Medulla oblongata (tissue), 1 donor: ENCODE measurements at regions not wholly inside any gene's neighbourhood (a gene's known extent, or its start where the extent isn't known, plus 50 kb on each side); places are given as distances from the start of the nearest gene placed in this dataset.
"Not testable (repeated sequence)": the region's sequence is repeated elsewhere in the genome, so short reads cannot be mapped to it uniquely, and the experiment has no call there.

Experiments used
- DNase-seq: peaks from one replicate; pipeline ENCODE4 v3.0.0-alpha.2; 2015; ENCODE audit errors: extremely low spot score

- DNase-seq: not testable (repeated sequence)
Measured at GRCh38 chr6:92952111-92952510, 467.2 kb downstream of the EPHA7 start.

- no peak for DNase-seq
Measured at GRCh38 chr6:92945799-92946198, 473.6 kb downstream of the EPHA7 start.

GRCh38 chr6:92944132-92944531 lies 475.2 kb downstream of the EPHA7 start:
- no peak for DNase-seq

DNA sequence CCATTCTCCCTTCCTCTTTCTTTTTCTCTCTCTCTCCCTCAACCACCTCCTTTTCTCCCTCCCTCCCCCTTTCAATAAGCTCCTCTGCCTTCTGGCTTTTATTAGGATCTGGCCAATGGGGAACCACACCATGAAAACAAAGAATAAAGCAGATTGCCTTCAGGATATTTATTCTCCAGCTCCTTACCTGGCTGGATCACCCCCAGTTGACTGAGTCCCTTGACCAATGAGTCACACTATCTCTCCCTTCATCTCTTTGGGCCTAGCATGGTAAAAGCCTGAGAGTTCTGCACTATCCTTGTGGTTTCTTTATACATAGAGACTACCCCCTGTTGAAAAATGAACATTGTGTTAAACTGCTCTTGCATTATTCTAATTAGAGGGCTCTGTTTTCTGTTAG lies 476.8 kb downstream of the EPHA7 start:
- no peak for DNase-seq

DNA sequence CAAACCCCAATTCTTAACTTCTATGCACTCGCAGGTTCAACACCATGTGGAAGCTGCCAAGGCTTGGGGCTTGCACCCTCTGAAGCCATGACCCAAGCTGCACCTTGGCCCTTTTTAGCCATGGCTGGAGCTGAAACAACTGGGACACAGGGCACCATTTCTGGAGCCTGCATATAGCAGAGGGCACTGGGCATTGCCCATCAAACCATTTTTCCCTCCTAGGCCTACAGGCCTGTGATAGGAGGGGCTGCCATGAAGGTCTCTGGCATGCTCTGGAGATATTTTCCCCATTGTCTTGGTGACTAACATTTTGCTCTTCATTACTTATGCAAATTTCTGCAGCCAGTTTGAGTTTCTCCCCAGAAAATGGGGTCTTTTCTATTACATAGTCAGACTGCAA lies 484.7 kb downstream of the EPHA7 start:
- no peak for DNase-seq

DNA sequence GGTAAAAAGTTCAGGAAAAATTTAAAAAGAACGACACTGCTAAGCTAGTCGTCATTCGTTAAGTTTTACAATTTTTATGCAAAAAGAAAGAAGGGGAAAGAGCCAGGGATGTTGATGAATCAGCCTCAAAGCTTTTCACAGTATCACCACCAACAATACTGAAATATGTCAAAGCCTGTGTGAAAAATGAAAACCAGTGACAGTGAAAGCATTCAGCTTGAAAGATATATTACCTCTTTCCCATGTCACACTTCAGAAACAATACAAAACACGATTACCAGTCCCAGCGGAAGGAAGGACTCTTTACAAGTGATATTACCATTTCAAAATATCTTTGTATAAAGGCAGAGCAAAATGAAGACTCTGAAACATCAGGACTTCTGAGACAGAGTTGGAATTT lies 489.2 kb downstream of the EPHA7 start:
- no peak for DNase-seq

GRCh38 chr6:92922216-92922806 lies 497.0 kb downstream of the EPHA7 start:
- DNase-seq: no peak

- no peak for DNase-seq
Measured at GRCh38 chr6:92915466-92915865, 503.9 kb downstream of the EPHA7 start.

DNA sequence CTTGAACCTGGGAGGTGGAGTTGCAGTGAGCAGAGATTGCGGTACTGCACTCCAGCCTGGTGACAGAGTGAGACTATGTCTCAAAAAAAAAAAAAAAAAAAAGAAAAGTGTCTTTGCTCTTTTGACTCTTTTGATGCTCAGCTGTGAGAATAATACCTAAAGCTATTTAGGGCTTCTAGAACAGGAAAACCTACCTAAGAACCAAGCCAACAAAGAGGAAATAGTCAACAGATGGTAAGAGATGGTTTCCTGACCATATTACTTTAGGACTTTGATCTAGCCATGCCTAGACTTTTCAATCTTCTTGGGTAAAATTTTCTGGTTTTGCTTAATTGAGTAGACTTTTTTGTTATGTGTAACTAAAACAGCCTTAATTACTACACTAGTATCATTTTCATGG lies 508.1 kb downstream of the EPHA7 start:
- no peak for DNase-seq

DNA sequence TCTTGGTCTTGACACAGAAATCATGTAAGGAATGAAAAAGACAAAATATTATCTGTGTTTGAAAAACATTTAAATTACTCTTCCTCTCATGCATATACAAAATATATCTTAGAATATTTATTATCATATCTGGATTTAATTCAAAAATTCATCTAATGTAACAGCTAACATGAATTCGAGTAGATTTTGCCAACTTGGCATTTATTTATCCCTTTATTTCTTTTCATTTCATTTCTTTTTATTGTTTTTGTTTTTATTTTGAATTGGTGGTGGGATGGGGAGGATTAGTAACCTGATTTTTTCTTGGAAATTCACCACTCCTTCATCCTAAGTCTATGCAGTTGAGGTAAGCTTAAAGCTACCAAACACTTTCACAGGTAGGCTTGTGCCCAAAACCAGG lies 508.7 kb downstream of the EPHA7 start:
- DNase-seq: no peak

DNA sequence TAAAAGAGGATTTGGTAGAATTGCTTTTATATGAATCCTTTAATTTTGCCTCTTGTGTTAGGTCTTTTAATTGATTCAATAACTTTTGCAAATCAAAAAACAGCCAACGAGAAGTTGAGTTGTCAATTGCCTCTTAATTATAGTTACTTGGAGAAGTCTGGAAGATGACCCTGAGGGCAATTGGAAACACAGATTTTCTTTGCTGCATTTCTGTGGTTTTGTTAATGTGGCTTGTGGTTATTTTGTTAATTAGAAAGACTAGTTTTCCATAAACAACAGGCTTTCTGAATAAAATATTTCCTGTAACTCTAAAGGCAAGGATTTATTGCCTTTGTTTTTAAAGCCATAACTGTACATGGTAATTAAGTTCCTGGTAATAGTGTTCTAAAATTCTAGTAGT lies 513.0 kb downstream of the EPHA7 start:
- no peak for DNase-seq

DNA sequence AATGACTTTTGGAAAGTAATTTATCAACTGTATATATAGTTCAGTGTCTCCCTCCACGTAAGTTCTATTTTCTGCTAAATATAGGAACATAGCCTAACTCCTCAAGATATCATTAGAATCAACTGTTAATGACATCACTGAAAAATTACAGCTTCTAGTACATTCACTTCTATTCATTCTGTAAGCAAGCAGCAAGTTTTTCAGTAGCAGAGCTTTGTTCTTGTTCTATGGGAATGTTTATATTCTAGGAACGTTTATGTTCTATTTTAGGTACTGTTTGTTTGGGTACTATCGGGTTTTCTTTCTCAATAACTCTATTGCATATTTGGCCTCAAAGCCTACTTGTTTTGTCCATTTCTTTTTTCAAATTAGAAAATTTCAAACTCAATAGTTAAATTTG lies 525.6 kb downstream of the EPHA7 start:
- DNase-seq: no peak

DNA sequence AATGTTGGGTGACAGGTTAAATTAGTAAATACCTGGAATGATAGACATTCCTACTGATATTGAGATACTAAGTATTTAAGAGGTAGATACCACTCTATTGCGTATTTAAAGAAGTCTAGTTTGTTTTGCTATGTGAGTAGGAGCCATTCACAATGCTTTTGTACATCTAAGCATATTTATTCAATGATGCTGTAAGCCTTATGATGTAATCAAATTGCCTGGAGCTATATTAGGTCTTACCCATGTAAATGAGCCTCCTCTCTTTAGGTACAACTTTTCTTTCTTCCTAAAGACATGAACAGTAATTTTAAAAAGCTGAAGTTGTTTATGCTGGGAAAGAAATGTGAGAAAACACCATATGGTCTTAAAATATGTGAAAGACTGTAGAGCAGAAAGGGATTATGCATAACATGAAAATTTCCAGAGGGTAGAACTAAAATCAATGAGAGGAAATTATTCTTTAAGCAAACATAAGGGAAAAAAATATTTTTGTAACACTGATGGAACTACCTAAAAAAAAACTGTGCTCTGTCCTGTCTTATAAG lies 526.7 kb downstream of the EPHA7 start:
- DNase-seq: no peak

GRCh38 chr6:92888316-92888715 lies 531.0 kb downstream of the EPHA7 start:
- no peak for DNase-seq

- no peak for DNase-seq
Measured at GRCh38 chr6:92887871-92888270, 531.5 kb downstream of the EPHA7 start.

- DNase-seq: no peak
Measured at GRCh38 chr6:92879526-92879925, 539.8 kb downstream of the EPHA7 start.

- DNase-seq: no peak
Measured at GRCh38 chr6:92864966-92865555, 554.3 kb downstream of the EPHA7 start.

DNA sequence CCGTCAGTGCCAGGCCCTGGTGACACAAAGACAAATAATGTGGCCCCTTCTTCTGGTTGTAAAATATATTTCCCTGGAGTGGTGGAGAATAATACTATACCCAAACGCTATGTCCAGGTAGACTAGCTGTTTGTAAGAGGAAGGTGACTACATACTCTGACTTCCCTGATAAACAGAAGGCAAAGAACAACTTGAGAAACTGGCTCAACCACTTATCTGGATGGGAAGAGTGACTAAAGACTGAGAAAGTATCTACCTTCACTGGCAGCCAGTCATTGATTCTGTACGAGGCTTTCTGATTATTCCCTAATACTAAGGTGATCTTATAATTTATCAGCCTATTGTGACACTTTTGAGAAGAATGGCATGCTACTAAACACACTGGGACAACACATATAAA lies 569.7 kb downstream of the EPHA7 start:
- no peak for DNase-seq

DNA sequence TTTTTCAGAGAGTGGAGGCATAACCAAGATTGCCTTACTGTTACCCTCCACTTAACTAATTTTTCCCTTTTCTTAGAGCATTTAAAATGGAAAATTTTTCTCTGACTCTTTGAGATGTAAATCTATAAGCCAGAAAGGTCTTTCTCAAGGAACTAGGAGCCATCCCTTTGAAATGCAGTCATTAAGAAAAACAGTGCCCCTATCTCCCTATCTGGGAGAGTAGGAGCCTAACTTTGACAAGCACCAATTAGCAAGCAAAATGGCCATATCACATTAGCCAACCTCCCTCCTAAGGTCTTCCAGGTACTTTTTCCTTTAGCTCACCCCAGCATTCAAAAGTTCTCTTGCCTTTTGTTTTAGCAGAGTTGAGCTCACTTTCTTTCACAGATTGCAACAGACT lies 570.5 kb downstream of the EPHA7 start:
- no peak for DNase-seq

GRCh38 chr6:92848459-92848858 lies 570.9 kb downstream of the EPHA7 start:
- DNase-seq: no peak

- no peak for DNase-seq
Measured at GRCh38 chr6:92847988-92848387, 571.4 kb downstream of the EPHA7 start.

- no peak for DNase-seq
Measured at GRCh38 chr6:92840246-92840930, 579.0 kb downstream of the EPHA7 start.

DNA sequence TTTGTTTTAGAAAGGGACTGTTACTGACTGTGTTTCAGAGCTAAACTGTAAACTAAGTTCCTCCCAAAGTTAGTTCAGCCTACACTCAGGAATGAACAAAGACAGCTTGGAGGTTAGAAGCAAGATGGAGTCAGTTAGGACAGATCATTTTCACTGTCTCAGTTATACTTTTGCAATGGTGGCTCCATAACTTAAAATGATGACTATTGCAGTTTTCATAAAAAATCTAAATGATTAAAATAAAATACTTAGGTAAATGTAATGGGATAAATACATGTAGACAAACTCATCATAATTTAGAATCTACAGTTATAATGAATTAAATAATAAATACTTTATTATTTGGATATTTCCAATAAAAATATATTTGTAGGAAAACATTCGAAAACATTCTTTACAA lies 590.6 kb downstream of the EPHA7 start:
- DNase-seq: no peak
